T47D (cell line): ENCODE measurements at regions not wholly inside any gene's neighbourhood (a gene's known extent, or its start where the extent isn't known, plus 50 kb on each side); places are given as distances from the start of the nearest gene placed in this dataset.
"Not testable (repeated sequence)": the region's sequence is repeated elsewhere in the genome, so short reads cannot be mapped to it uniquely, and the experiment has no call there.

Experiments used
- DNase-seq, 2 experiments: peaks; one replicate each; pipeline versions ENCODE4 v3.0.0 to v3.0.0-alpha.2; 2011 to 2012; ENCODE audit warnings: low read depth in 1 of 2, low spot score in 1 of 2
- JUND ChIP-seq: IDR thresholded peaks from 2 replicates; pipeline ENCODE4 v1.6.1; 2012; ENCODE audit warnings: low read depth
- in situ Hi-C: cut with HindIII; loops from 2 replicates; pipeline ENCODE4 v1.10.0; 2016; ENCODE audit warnings: low sequenced_read_pairs, low pct_unique_long_range_greater_than_20kb

DNA sequence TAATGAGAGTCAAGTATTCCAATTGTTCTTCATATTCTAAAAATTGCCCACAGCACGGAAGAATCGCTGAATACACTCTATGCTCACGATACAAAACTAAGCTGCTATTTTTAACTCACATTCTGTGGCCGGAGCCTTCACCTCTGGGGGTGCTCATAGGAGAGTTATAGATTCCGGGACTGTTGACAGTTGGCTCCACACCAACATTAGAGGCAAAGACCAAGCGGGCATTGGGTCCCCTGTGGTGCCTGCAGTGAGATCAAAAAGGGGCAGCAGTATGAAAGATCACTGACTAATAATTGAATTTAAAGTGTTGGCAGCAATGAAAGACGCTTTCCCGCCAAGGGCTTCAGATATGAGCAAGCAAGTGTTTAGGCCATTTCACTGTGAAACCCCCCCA lies 146.0 kb downstream of the TMEM144 start:
- no peak for DNase-seq
- TF ChIP-seq JUND: no peak
- in situ Hi-C loops: no loop called here

DNA sequence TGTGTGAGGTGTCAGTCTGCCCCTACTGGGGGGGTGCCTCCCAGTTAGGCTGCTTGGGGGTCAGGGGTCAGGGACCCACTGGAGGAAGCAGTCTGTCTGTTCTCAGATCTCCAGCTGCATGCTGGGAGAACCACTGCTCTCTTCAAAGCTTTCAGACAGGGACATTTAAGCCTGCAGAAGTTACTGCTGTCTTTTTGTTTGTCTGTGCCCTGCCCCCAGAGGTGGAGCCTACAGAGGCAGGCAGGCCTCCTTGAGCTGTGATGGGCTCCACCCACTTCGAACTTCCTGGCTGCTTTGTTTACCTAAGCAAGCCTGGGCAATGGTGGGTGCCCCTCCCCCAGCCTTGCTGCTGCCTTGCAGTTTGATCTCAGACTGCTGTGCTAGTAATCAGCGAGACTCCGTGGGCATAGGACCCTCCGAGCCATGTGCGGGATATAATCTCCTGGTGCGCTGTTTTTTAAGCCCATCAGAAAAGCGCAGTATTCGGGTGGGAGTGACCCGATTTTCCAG lies 153.7 kb upstream of the RXFP1 start:
- peak in 1 of 2 experiments; percentile 72 for DNase-seq

DNA sequence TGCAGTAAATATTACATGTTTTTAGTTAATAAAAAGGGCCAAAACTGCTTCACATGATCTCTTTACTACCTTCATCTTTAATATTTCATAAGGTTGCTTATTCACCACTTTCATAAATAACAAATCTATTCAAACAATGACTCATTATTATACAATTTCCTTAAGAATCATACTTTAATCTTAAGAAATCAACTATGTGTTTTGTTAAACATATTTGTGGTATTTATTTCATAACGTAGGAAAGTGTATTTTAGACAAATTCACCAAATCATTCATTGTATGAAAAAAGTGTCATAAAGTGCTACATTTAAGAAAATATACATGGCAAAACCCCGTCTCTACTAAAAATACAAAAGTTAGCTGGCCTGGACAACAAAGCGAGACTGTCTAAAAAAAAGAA lies 150.5 kb upstream of the RXFP1 start:
- no peak for DNase-seq
- in situ Hi-C loops: no loop called here
- TF ChIP-seq JUND: no peak

More for the DNA sequence above, 153.7 kb upstream of the RXFP1 start:
- in situ Hi-C loops: not testable (repeated sequence)

DNA sequence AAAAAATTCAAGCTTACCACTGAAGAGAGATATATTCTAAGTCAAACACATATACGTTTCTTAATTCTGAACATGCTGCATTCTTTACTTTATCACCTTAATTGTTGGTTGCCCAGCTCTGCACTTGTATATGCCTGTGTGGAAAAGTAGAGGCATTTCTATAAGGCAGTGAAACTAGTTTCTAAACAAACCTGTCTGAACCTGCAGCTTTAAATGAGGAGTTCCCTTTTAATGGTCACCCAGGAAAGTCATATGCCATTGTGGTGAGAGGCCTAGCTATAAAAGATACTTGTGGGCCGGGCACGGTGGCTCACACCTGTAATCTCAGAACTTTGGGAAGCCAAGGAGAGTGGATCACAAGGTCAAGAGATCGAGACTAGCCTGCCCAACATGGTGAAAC lies 147.4 kb upstream of the RXFP1 start:
- no peak for DNase-seq
- no peak for TF ChIP-seq JUND
- in situ Hi-C loops: no loop called here

DNA sequence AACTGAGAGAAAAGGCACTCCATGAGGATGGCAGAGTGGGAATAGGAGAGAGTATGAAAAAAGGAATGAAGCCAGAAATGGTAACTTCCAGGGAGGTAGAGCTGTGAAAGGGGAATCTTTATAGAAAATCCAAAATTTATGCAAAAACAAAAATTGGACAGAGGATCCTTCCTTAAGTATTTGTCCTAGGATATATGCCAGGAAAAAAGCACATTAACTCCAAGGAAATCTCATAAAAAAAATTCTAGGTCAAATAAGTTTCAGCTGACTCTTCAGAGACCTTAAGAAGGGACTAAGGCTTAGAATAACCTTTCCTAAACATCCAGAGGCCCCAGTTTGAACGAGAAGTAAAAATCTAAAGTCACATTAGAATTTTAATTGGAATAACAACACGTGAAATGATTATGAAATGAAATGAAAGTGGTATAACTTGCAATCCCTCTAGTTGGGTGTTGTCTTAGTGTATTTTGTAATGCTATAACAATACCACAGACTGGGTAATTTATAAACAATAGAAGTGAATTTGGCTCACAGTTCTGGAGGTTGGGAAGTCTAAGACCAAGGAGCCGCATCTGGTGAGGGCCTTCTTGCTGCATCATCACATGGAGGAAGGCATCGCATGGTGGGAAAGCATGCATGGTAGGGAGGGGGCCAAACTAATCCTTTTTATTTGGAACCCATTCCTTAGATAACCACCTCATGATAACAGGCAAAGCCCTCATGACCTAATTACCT lies 145.4 kb upstream of the RXFP1 start:
- no peak for DNase-seq
- TF ChIP-seq JUND: no peak
- in situ Hi-C loops: no loop called here

DNA sequence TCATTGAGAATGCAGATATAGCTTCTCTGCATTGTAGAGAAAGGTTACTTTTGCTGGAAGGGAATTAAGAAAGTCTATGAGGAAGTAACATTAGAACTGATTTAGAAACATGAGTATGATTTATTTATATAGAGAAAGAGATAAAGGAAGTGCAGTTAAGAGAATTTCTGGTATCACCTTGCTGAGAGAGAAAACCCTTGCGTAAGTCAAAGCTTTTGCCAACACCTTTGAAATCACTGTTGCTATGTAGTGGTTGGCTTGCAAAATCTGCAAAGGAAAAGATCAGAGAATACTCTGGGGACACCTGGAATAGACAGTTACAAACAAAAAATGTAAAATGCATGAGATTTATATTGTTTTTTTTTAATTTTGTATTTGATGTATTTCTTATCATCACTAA lies 137.3 kb upstream of the RXFP1 start:
- in situ Hi-C loops: no loop called here
- no peak for TF ChIP-seq JUND
- DNase-seq: no peak

DNA sequence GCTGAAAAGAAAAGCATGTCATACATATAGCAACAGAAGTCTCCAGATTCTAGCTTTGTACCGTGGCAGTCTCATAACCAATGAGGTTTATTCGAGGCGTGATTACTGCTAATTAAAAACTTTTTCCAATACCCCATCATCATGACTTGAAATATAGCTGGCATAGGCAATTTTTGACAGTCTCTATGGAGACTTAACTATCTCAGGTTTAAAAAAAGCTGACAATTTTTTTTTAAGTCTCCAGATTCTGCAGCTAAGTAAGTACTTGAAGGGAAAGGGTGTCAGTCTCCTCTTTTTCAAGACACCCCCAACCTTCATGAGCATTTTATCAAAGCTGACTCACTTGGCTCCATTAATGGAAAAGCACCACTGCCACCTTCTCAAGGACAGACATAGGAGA lies 126.3 kb upstream of the RXFP1 start:
- no peak for DNase-seq
- TF ChIP-seq JUND: no peak
- in situ Hi-C loops: no loop called here

DNA sequence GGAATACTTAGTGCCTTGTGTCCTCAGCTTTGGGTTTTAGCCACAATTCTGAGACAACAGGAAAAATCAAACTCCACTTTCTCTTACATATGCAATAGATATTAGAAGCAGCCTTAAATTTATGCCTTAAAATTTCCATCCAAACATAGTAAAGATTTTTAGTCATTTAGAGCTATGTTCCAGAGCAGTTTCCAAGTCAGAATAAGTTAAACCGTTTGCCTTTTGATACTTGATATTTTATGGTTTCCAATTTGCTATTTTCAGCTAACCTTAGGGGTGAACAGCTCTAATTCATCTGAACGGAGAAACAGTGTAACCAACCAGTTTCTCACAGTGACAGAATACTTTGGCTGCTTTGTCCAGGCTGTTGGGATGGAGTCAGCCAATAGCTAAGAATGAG lies 125.8 kb upstream of the RXFP1 start:
- in situ Hi-C loops: no loop called here
- DNase-seq: no peak

DNA sequence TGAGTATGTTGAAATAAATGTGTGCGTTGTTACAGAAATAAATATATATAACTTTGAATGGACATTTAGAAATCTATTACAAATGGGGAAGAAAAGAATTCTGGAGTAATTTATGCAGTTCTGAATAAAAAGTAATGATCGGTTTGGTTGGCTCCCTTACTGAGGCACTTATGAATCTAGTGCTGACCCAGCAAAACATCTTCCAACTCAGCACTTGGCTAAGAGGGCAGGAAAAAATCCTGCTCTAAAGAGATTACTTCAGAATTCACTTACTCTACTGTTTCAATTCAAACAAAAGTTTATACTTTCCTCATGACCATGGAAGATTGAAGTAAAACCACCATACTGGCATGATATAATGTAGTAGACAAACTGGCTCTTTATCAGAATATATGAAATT lies 123.9 kb upstream of the RXFP1 start:
- in situ Hi-C loops: no loop called here
- no peak for DNase-seq

More for the DNA sequence above, 125.8 kb upstream of the RXFP1 start:
- TF ChIP-seq JUND: no peak

DNA sequence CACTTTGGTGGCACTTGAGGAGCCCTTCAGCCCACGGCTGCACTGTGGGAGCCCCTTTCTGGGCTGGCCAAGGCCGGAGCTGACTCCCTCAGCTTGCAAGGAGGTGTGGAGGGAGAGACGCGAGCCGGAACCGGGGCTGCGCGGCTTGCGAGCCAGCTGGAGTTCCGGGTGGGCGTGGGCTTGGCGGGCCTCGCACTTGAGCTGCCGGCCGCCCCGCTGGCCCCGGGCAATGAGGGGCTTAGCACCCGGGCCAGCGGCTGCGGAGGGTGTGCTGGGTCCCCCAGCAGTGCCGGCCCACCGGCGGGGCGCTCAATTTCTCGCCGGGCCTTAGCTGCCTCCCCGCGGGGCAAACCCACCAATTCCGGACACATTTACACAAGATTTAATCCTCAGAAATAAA lies 113.7 kb upstream of the RXFP1 start:
- in situ Hi-C loops, DNase-seq: not testable (repeated sequence)

More for the DNA sequence above, 123.9 kb upstream of the RXFP1 start:
- no peak for TF ChIP-seq JUND

DNA sequence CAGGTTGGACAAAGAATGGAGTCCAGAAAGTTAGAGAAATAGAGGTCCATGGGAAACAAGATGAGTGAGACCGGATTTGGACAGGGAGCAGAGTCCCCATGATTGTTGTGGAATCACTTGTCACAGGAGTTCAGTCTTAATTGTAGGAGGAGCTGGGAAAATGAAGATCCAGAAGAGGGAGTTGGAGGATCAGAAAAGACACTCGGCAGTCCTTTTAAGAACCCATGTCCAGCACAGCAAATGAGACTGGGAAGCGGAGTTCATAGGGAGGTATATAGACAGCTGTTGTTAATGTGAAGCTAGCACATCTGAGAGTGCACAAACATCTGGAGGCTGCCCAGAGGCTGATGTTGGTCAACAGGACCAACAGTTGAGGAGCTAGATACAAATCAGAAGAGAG lies 111.4 kb upstream of the RXFP1 start:
- TF ChIP-seq JUND: no peak
- in situ Hi-C loops: no loop called here
- DNase-seq: peak; percentile 39 to 70

DNA sequence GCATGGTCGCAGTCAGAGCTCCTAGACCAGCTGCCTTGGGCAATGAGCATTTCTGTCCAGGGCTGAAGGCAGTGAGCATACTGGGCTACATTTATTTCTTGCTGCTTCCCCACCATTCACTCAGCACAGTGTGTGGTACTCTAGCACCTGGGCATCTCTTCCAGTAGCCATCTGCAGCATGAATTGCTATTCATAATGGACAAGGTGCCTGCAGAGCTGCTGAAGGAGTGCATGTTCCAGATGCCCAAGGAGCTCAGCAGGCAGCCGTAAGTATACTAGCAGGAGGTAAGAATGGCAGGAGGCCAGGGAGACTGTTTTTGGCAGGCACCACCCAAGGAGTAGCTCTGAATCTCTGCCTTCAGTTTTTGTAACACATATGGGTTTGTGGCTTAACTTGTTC lies 110.4 kb upstream of the RXFP1 start:
- in situ Hi-C loops: no loop called here
- peak; percentile 2 to 5 for DNase-seq
- no peak for TF ChIP-seq JUND

DNA sequence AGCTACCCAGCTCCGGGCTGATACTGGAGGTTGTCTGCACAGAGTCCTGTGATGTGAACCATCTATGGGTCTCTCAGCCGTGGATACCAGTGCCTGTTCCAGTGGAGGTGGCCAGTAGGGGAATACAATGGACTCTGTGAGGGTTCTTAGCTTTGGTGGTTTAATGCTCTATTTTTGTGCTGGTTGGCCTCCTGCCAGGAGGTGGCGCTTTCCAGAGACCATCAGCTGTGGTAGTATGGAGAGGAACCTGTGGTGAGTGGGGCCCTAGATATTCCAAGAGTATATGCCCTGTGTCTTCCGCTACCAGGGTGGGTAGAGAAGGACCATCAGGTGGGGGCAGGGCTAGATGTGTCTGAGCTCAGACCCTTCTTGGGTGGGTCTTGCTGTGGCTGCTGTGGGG lies 103.0 kb upstream of the RXFP1 start:
- in situ Hi-C loops, DNase-seq: not testable (repeated sequence)

DNA sequence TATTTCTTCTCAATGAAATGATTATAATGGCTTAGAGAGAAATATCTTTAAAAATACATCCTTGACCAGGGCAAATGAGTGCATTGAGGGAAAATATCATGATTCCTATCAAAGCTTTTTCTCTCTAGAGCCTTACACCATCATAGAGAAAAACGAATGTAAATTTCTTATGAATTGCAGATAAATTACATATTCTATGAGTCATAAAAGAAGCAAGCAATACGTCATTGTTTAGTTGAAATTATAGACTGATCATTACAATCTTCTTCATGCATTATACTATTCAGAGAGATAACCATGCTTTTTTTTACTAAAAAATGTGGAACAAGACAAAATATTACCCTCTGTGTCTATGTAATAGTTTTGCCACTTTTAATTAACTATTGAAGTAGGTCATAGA lies 100.9 kb upstream of the RXFP1 start:
- DNase-seq: no peak
- in situ Hi-C loops: no loop called here
- no peak for TF ChIP-seq JUND

DNA sequence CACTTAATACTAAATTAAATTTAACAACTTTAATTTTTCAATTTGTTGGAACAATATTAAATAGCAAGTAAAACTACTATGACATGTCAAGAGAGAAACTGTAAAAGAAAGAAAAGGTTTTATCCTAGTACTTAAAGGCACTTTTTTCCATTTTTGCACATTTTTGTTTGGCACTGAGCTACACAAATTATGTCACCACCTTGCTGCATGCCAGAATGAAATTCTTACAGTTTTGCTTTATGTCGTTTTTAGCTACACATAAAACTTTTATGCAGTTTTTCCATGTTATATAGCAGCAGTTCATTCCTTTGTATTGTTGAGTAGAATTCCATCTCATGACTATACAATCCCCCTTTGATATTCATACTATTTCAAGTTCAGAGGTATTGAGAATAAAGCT lies 99.1 kb upstream of the RXFP1 start:
- no peak for DNase-seq
- in situ Hi-C loops: no loop called here
- no peak for TF ChIP-seq JUND
